HAP-1 (cell line): ENCODE measurements at regions not wholly inside any gene's neighbourhood (a gene's known extent, or its start where the extent isn't known, plus 50 kb on each side); places are given as distances from the start of the nearest gene placed in this dataset.

Experiments
- DNase-seq, 2 experiments: peaks; one replicate each; pipeline ENCODE4 v3.0.0-alpha.2; 2016 to 2020; ENCODE audit warnings: low spot score in 2 of 2
- H3K27me3 ChIP-seq: fragments of 250-450 bp; sonication (Bioruptor Pico); 2 replicates; pipeline ENCODE4 v1.5.1; 2020; ENCODE audit warnings: low read depth, mild to moderate bottlenecking, moderate library complexity
- H3K36me3 ChIP-seq: fragments of 250-450 bp; sonication (Bioruptor Pico); replicated peaks from 2 replicates; pipeline ENCODE4 v1.5.1; 2020; ENCODE audit warnings: mild to moderate bottlenecking
- H3K4me1 ChIP-seq: fragments of 250-450 bp; sonication (Bioruptor Pico); 2 replicates; pipeline ENCODE4 v1.5.1; 2020; ENCODE audit warnings: mild to moderate bottlenecking
- H3K4me3 ChIP-seq: fragments of 250-450 bp; sonication (Bioruptor Pico); 2 replicates; pipeline ENCODE4 v1.5.1; 2020; ENCODE audit warnings: mild to moderate bottlenecking, moderate library complexity
- H3K9me3 ChIP-seq: fragments of 250-450 bp; sonication (Bioruptor Pico); 2 replicates; pipeline ENCODE4 v1.5.1; 2020; ENCODE audit warnings: mild to moderate bottlenecking, moderate library complexity
- in situ Hi-C: fragments of 300-500 bp; cut with MboI; formaldehyde crosslinking; loops from 3 replicates; pipeline ENCODE4 v1.14.3; 2020; ENCODE audit warnings: low sequenced_read_pairs, inconsistent platforms, mixed read lengths

- Histone ChIP-seq H3K9me3 (no peaks in the 10 kb centered on the region), H3K36me3 (no peaks in the 10 kb centered on the region), H3K27me3 (peaks cover 2% of the 10 kb centered on the region; the same call in 1 of the 2 replicates), H3K4me3 (no peak overlapping the region), H3K4me1 (no peaks in the 10 kb centered on the region)
- DNase-seq = no peak
- in situ Hi-C loops = no loop called here
Measured at GRCh38 chr11:7197469-7197868, 54.2 kb upstream of the SYT9 start.
